NT2/D1 (cell line): ENCODE measurements at regions not wholly inside any gene's neighbourhood (a gene's known extent, or its start where the extent isn't known, plus 50 kb on each side); places are given as distances from the start of the nearest gene placed in this dataset.

ENCODE experiments used
- DNase-seq: peaks from one replicate; pipeline ENCODE4 v3.0.0-alpha.2; 2011; ENCODE audit warnings: low read depth, low spot score
- H3K27me3 ChIP-seq: 2 replicates; pipeline ENCODE4 v1.6.0; 2011; ENCODE audit warnings: mild to moderate bottlenecking; ENCODE audit not compliant: insufficient read length, insufficient read depth
- H3K36me3 ChIP-seq: 2 replicates; pipeline ENCODE4 v1.6.1; 2011; ENCODE audit warnings: mild to moderate bottlenecking, low read length, mixed read lengths; ENCODE audit not compliant: insufficient read depth, insufficient read length
- H3K4me1 ChIP-seq: 2 replicates; pipeline ENCODE4 v1.5.1; 2011; ENCODE audit not compliant: insufficient read depth, insufficient read length
- H3K4me3 ChIP-seq: 2 replicates; pipeline ENCODE4 v1.5.1; 2011; ENCODE audit warnings: low read depth; ENCODE audit not compliant: insufficient read length
- H3K9ac ChIP-seq: 2 replicates; pipeline ENCODE4 v1.6.0; 2011; ENCODE audit warnings: low read depth; ENCODE audit not compliant: insufficient read length
- H3K9me3 ChIP-seq: 2 replicates; pipeline ENCODE4 v1.5.1; 2011; ENCODE audit warnings: mild to moderate bottlenecking, low read length; ENCODE audit not compliant: insufficient read depth
- SUZ12 ChIP-seq: IDR thresholded peaks from 2 replicates; pipeline ENCODE4 v1.6.1; 2011; ENCODE audit not compliant: insufficient read length, insufficient read depth; ENCODE audit errors: extremely low read depth
- YY1 ChIP-seq: IDR thresholded peaks from 2 replicates; pipeline ENCODE4 v1.6.1; 2011; ENCODE audit not compliant: insufficient read length, insufficient read depth
- ZNF274 ChIP-seq: IDR thresholded peaks from 2 replicates; pipeline ENCODE4 v1.6.1; 2011; ENCODE audit warnings: mild to moderate bottlenecking, low read depth, low read length

GRCh38 chr4:23234018-23234417, 541.3 kb downstream of the GBA3 start:
- peak; percentile 44 for DNase-seq
- no peak for TF ChIP-seq SUZ12
- TF ChIP-seq YY1: no peak
- TF ChIP-seq ZNF274: no peak
- Histone ChIP-seq H3K36me3 (no peaks in the 10 kb centered on the region), H3K4me3 (no peak overlapping the region), H3K9ac (no peak overlapping the region), H3K9me3 (no peaks in the 10 kb centered on the region), H3K4me1 (no peaks in the 10 kb centered on the region), H3K27me3 (no peaks in the 10 kb centered on the region)

DNA sequence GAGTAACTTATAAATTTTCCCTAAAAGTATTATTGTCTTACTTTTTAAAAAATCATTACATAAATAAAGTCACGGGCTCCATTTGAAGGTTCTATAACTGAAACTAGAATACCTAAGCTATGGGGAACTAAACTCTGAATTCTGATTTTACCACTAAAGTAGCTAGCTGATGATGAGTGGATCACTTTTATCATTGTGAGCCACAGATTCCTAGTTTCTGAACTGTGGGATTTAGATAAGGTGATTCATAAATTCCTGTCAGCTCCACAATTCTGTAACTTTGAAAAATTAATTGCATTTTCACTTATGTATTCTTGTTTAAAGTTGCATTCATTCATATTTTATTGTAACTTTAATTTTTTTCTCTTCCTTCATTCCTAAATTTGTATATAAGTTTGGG, 540.9 kb downstream of the GBA3 start:
- Histone ChIP-seq H3K4me1 (no peaks in the 10 kb centered on the region), H3K4me3 (no peak overlapping the region), H3K9ac (no peak overlapping the region), H3K27me3 (no peaks in the 10 kb centered on the region), H3K9me3 (no peaks in the 10 kb centered on the region), H3K36me3 (no peaks in the 10 kb centered on the region)
- no peak for DNase-seq
- TF ChIP-seq ZNF274 (no peak), SUZ12 (no peak), YY1 (no peak)

DNA sequence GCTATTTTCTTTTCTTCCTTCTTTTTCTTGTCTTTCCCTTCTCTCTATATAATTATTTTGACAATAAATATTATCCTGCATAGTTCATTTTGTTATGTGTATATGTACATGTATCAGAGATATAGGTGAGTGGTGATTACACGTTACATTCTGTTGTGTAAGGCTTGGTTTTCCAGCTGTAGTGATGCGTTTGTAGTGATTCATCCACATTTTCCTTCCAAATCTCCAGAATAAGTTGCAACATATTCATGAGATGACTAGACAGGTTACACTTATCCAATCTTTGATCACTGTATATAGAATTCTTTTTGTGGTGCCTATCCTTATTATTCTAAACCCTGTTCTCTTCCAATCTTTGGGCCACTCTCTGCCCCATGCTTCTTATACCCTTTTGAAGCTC, 540.2 kb downstream of the GBA3 start:
- Histone ChIP-seq H3K4me1 (no peaks in the 10 kb centered on the region), H3K4me3 (no peak overlapping the region), H3K27me3 (no peaks in the 10 kb centered on the region), H3K9ac (no peak overlapping the region), H3K9me3 (no peaks in the 10 kb centered on the region), H3K36me3 (no peaks in the 10 kb centered on the region)
- DNase-seq: no peak
- TF ChIP-seq YY1: no peak
- no peak for TF ChIP-seq SUZ12
- TF ChIP-seq ZNF274: no peak

- no peaks in the 10 kb centered on the region for H3K36me3 ChIP-seq
- no peaks in the 10 kb centered on the region for H3K9me3 ChIP-seq
Measured at GRCh38 chr4:23225564-23225963, 532.8 kb downstream of the GBA3 start.

DNA sequence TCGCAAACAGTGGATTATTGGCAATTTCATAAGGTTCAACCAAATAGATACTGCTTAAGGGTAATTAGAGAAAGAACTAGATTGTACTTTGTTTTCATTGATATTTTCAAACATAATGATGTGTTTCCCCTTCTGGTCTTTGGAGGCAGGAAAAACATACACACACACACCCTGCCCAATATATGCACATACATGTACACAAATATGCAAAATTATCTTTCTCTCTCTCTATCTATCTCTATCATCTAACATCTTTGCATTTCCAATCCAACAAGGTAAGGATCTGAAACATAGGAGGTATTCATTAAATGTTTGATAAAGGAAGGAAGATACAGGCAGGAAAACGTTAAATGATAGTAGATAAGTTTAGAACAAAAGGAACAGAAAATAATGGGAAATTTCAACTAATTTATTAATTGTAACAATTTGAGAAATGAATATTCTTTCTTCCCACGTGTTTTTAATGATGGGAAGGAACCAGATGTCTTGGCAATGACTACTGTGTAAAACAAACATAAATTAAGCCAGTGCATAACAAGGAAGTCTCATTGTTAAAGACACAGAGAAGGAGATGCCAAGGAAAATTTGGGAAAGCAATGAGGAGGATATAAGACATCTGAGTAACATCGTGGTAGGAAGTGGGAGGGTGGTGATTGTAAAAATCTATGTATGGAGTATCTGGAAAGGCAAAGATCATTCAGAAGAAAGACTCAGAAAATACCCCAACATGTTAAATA, 532.1 kb downstream of the GBA3 start:
- H3K36me3 ChIP-seq: no peaks in the 10 kb centered on the region
- H3K4me3 ChIP-seq: no peak overlapping the region

More at GRCh38 chr4:23225564-23225963, 532.8 kb downstream of the GBA3 start:
- H3K4me1 ChIP-seq: no peaks in the 10 kb centered on the region
- DNase-seq: no peak
- H3K27me3 ChIP-seq: no peaks in the 10 kb centered on the region
- no peak overlapping the region for H3K4me3 ChIP-seq
- no peak overlapping the region for H3K9ac ChIP-seq
- no peak for TF ChIP-seq ZNF274
- no peak for TF ChIP-seq YY1
- TF ChIP-seq SUZ12: no peak

GRCh38 chr4:23220911-23221310, 528.2 kb downstream of the GBA3 start:
- Histone ChIP-seq H3K36me3 (no peaks in the 10 kb centered on the region), H3K9ac (no peak overlapping the region), H3K9me3 (no peaks in the 10 kb centered on the region), H3K4me1 (no peaks in the 10 kb centered on the region), H3K4me3 (no peak overlapping the region), H3K27me3 (no peaks in the 10 kb centered on the region)
- TF ChIP-seq SUZ12 (no peak), YY1 (no peak), ZNF274 (no peak)
- DNase-seq: no peak

More for the DNA sequence above, 532.1 kb downstream of the GBA3 start:
- H3K27me3 ChIP-seq: no peaks in the 10 kb centered on the region
- no peak for DNase-seq
- no peaks in the 10 kb centered on the region for H3K9me3 ChIP-seq
- H3K4me1 ChIP-seq: no peaks in the 10 kb centered on the region
- TF ChIP-seq ZNF274: no peak
- TF ChIP-seq SUZ12: no peak
- TF ChIP-seq YY1: no peak
- no peak overlapping the region for H3K9ac ChIP-seq

- TF ChIP-seq YY1 (no peak), ZNF274 (no peak), SUZ12 (no peak)
- Histone ChIP-seq H3K4me3 (no peak overlapping the region), H3K36me3 (no peaks in the 10 kb centered on the region), H3K27me3 (no peaks in the 10 kb centered on the region), H3K4me1 (no peaks in the 10 kb centered on the region), H3K9ac (no peak overlapping the region), H3K9me3 (no peaks in the 10 kb centered on the region)
- no peak for DNase-seq
Measured at GRCh38 chr4:23219779-23220408, 527.2 kb downstream of the GBA3 start.
